ENCODE measurements at regions not wholly inside any gene's neighbourhood (a gene's known extent, or its start where the extent isn't known, plus 50 kb on each side); places are given as distances from the start of the nearest gene placed in this dataset.

DNA sequence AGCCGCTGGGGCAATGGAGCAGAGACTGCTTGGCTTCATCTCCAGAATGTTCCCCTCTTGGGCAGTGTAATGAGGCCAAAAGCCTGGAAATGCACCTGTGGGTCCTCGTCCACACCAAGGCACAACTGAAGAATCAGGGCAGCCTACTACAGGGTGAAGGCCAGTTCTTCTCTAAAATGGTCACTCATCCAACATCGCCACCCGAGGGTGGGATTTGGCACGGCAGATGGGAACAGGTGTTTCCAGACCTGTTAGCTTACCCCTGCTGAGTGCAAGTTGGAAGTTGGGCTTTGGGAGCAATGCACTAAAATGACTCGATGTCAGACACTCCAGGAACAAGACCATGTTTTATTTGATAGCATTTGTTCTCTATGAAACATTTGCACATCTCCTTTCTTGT, 543.7 kb downstream of the NPHP4 start:
- H3K27ac ChIP-seq, result no peak overlapping the region
- ATAC-seq (replicated peaks in 6 of 8), result no peak
- 0 to 89% (median 65%) methylated on average over 1 to 6 of the region's 6 CpGs; no CpG with 5 or more reads in 3 of the 10 experiments for WGBS, 10 experiments
- in situ Hi-C loops (cut with MboI; ENCODE audit: low pct_unique_long_range_greater_than_20kb in 2 of 9, low sequenced_read_pairs in 9 of 9, unreplicated experiment in 9 of 9), result no loop called here
- H3K4me3 ChIP-seq, result no peak overlapping the region
- H3K4me1 ChIP-seq (replicated peaks in 1 of 2), result peaks cover 11 to 14% of the 10 kb centered on the region in 2 donors

DNA sequence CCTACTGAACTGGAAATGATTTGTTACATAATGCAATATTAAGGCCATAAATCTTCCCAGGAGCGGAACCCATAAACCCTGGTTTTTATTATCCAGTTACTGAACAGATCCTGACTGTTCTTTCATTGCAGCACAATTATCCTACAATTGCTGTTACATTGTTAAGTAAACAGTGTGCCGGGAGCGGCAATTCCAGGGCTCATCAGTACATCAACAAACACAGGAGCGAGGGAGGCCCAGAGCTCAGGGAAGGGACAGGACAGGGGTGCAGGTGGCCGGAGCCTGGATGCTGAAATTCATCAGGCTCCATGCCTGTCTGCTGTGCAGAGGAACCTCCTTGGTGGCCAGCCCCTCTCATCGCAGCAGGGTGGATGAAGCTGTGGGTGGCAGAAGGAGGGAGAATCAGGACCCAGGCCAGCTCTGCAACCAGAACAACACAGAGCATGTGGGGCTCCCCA, 544.7 kb downstream of the NPHP4 start:
- Histone ChIP-seq H3K4me3 (no peak overlapping the region), H3K27ac (peak overlapping the region in 1 of 2 donors; percentile 32), H3K4me1 (replicated peaks in 1 of 2) (peaks cover 8 to 11% of the 10 kb centered on the region in 2 donors)
- peak in 5 of 8 experiments; percentile 32 to 84 (median 82) for ATAC-seq (replicated peaks in 6 of 8)
- WGBS, 10 experiments, result 0 to 83% (median 52%) methylated on average over 2 to 6 of the region's 6 CpGs; no CpG with 5 or more reads in 3 of the 10 experiments
- in situ Hi-C loops (cut with MboI; ENCODE audit: low pct_unique_long_range_greater_than_20kb in 2 of 9, low sequenced_read_pairs in 9 of 9, unreplicated experiment in 9 of 9), result no loop called here

DNA sequence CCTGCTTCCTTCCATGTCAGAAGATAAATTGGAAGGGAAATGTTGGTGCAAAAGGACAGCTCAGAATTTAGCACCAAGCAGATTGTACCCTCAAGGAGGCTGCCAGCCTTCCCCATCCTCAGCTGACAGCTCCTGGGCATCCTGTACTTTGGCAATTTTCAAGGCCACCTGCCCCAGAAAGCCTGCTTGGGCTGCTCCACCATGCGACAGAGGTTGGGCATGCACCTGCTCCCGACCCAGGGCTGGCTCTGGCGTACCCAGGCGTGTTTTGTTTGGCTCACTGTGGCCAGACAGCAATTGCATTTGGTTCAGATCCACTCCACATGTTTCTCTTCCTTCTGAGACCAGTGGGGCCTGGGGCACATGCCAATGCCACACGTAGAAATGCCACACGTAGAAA, 547.8 kb downstream of the NPHP4 start:
- in situ Hi-C loops (cut with MboI; ENCODE audit: low pct_unique_long_range_greater_than_20kb in 2 of 9, low sequenced_read_pairs in 9 of 9, unreplicated experiment in 9 of 9), result no loop called here
- no peak overlapping the region for H3K27ac ChIP-seq
- WGBS, 10 experiments, result 11 to 100% (median 60%) methylated on average over 1 to 6 of the region's 6 CpGs; no CpG with 5 or more reads in 3 of the 10 experiments
- ATAC-seq (replicated peaks in 6 of 8), result no peak
- H3K4me3 ChIP-seq, result no peak overlapping the region
- H3K4me1 ChIP-seq (replicated peaks in 1 of 2), result peaks cover 8 to 11% of the 10 kb centered on the region in 2 donors

DNA sequence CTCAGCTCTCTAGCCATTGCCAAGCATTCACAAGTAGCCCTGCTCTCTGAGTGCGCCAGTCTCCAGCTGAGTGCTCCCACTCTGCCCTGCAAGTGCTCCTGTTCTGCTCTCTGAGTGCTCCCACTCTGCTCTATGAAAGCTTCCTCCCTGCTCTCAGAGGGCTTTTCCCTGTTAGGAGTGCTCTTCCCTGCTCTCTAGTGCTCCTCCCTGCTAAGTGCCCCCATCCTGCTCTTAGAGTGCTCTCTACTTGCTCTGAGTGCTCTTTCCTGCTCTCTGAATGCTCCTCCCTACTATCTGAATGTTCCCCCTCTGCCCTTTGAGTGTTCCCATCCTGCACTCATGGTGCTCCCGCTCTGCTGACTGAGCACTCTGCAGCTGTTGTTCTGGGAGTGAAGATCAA, 555.4 kb downstream of the NPHP4 start:
- peaks cover under 1 to 2% of the 10 kb centered on the region in 2 donors for H3K4me1 ChIP-seq (replicated peaks in 1 of 2)
- no peak overlapping the region for H3K4me3 ChIP-seq
- in situ Hi-C loops (cut with MboI; ENCODE audit: low pct_unique_long_range_greater_than_20kb in 2 of 9, low sequenced_read_pairs in 9 of 9, unreplicated experiment in 9 of 9), result no loop called here
- no peak for ATAC-seq (replicated peaks in 6 of 8)
- WGBS, 10 experiments, result 0 to 89% (median 65%) methylated on average over 1 to 2 of the region's 2 CpGs; no CpG with 5 or more reads in 2 of the 10 experiments
- H3K27ac ChIP-seq, result no peak overlapping the region

DNA sequence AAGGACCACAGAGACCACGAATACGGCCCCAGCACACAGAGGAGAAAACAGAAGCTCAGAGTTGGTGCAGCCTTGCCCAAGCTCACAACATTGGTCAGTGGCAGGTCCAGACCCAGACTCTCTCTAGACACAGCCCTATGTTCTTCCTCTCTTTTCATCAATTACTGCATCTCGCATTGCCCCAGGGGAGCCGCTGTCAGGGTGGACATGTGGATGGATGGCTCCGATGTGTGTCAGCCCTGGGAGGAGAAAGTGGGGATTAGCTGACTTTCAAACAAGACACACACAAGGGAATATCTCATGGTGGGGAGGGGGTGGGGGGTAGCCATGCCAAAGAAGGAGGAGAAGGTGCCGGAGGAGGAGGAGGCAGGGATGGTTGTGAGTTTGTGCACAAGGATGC, 556.8 kb downstream of the NPHP4 start:
- peaks cover 13 to 14% of the 10 kb centered on the region in 2 donors for H3K4me1 ChIP-seq (replicated peaks in 1 of 2)
- ATAC-seq (replicated peaks in 6 of 8), result no peak
- 15 to 92% (median 76%) methylated on average over 2 to 5 of the region's 6 CpGs; no CpG with 5 or more reads in 4 of the 10 experiments for WGBS, 10 experiments
- no peak overlapping the region for H3K27ac ChIP-seq
- in situ Hi-C loops (cut with MboI; ENCODE audit: low pct_unique_long_range_greater_than_20kb in 2 of 9, low sequenced_read_pairs in 9 of 9, unreplicated experiment in 9 of 9), result no loop called here
- H3K4me3 ChIP-seq, result no peak overlapping the region

DNA sequence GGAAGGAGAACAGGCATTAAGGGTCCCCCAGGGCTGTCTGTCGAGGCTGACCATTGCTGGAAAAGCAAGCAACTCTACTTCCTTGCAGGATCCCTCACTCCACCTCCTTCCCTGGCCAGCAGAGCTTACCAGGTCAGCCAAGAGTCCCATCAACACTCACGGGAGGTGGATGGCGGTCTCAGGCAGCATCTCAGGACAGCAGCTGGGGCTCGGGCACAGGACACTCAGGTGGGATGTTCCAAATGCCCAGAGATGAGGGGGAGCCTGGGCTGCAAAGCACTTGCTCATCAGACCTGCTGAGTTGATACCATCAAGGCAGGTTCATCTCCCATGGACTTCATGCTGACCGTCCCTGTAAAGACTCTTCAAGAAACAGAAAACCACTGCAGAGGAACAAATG, 559.8 kb downstream of the NPHP4 start:
- no peak overlapping the region for H3K4me3 ChIP-seq
- 6 to 80% (median 67%) methylated on average over 1 to 3 of the region's 5 CpGs; no CpG with 5 or more reads in 4 of the 10 experiments for WGBS, 10 experiments
- no peak overlapping the region for H3K27ac ChIP-seq
- ATAC-seq (replicated peaks in 6 of 8), result no peak
- in situ Hi-C loops (cut with MboI; ENCODE audit: low pct_unique_long_range_greater_than_20kb in 2 of 9, low sequenced_read_pairs in 9 of 9, unreplicated experiment in 9 of 9), result no loop called here
- peaks cover 16 to 29% of the 10 kb centered on the region in 2 donors for H3K4me1 ChIP-seq (replicated peaks in 1 of 2)

DNA sequence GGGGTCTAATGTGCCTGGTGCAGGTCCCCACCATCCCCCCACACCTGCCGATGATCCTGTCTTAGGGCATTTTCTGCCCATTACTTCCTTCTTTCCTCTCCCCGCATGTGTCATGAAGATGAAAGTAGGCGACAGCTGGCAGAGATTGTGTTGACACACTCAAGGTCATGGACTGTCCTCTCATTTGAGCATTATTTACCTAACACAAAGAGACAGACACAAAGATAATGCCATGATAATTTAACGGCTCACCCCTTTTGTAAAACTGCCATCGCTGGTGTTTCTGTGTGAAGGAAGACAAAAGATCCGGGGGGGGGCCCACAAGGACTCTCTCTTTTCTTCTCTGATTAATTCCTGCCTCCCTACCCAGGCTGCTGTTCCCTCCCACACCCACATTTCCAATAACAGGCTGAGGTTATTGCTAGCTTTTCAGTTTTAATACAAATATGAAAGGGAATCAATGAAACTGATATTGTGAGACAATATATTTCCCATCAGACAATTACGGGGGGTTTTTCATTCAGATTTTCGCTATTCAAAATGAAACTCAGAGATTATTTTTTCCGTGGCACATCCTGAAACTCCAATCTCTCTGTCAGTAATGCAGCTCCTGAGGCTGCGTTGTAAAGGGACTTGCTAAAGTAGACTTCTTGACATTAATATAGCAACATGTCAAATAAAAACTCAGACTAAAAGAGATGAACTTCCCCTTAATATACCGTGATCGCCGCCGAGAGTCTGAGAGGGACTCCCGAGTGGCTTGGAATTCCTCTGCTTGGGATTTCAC, 561.1 kb downstream of the NPHP4 start:
- Histone ChIP-seq H3K4me1 (replicated peaks in 1 of 2) (peaks cover 16 to 29% of the 10 kb centered on the region in 2 donors), H3K27ac (no peak overlapping the region), H3K4me3 (no peak overlapping the region)
- in situ Hi-C loops (cut with MboI; ENCODE audit: low pct_unique_long_range_greater_than_20kb in 2 of 9, low sequenced_read_pairs in 9 of 9, unreplicated experiment in 9 of 9), result no loop called here
- ATAC-seq (replicated peaks in 6 of 8), result peak in 5 of 8 experiments; percentile 63 to 83 (median 78)
- 0 to 85% (median 36%) methylated on average over 2 to 15 of the region's 15 CpGs for WGBS, 10 experiments

DNA sequence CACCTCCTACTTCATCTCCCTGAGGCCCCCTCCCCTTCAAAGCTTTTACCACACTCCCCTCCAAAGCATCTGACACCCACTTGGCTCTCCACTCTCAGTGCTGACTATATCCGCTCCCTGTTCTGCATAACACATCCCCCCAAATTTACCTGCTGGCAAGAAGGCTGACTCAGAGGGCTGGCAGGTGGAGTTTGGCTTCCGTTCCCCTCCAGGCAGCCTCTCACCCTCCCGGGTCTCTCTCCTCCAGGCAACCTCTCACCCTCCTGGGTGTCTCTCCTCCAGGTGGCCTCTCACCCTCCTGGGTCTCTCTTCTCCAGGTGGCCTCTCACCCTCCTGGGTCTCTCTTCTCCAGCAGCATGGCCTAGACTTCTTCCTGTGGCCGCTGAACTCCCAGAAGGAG, 562.1 kb downstream of the NPHP4 start:
- peaks cover 25 to 38% of the 10 kb centered on the region in 2 donors for H3K4me1 ChIP-seq (replicated peaks in 1 of 2)
- no peak overlapping the region for H3K4me3 ChIP-seq
- in situ Hi-C loops (cut with MboI; ENCODE audit: low pct_unique_long_range_greater_than_20kb in 2 of 9, low sequenced_read_pairs in 9 of 9, unreplicated experiment in 9 of 9), result no loop called here
- ATAC-seq (replicated peaks in 6 of 8), result no peak
- no peak overlapping the region for H3K27ac ChIP-seq
- WGBS, 10 experiments, result 25 to 100% (median 66%) methylated on average over 1 to 4 of the region's 4 CpGs; no CpG with 5 or more reads in 5 of the 10 experiments

DNA sequence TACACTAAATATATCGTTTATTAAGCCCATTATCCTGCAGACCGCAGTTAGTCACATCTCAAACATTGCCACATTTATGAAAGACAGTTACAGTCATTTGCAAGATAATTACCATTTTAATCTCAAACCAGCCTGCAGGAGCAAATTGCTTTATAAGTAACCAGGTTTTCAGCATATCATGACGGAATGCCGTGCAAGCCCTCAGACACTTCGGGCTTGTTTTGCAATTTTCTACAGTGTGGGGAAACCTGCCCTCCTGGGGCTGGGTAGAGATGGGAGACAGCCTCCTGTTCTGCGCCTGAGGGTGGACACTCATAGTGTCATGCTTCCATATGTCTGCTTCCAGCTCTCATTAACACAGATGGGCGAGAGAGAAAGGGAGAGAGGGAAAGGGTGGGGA, 563.9 kb downstream of the NPHP4 start:
- Histone ChIP-seq H3K4me3 (no peak overlapping the region), H3K27ac (no peak overlapping the region), H3K4me1 (replicated peaks in 1 of 2) (peaks cover 43 to 55% of the 10 kb centered on the region in 2 donors)
- in situ Hi-C loops (cut with MboI; ENCODE audit: low pct_unique_long_range_greater_than_20kb in 2 of 9, low sequenced_read_pairs in 9 of 9, unreplicated experiment in 9 of 9), result no loop called here
- ATAC-seq (replicated peaks in 6 of 8), result peak in 4 of 8 experiments; percentile 17 to 61 (median 32)
- 0 to 50% (median 37%) methylated on average over 1 to 7 of the region's 7 CpGs; no CpG with 5 or more reads in 3 of the 10 experiments for WGBS, 10 experiments

DNA sequence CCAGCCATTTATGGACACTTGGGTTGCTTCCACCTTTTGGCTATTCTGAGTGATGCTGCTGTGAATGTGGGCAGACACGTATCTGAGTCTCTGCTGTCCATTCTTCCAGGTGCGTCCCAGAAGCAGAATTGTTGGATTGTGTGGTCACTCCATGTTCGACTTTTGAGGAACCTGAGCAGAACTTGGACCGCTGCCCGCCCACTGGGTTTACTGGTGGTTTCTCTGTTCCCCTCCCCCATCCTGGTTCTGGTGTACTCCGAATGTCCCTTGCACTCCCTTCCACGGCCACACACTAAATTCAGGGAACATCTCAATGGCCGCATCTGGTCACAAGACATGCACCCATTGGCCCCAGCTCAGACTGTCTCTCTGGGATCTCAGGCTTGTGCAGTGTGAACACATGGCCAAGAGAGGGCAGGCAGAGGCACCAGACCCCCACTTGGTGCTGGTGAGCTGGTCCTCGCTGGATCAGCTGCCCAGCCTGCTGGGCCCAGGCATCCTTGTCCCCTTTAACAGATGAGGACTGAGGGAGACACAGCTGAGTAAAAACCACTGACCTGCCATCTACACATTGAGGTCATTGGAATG, 565.1 kb downstream of the NPHP4 start:
- Histone ChIP-seq H3K4me3 (no peak overlapping the region), H3K27ac (no peak overlapping the region), H3K4me1 (replicated peaks in 1 of 2) (peaks cover 49 to 60% of the 10 kb centered on the region in 2 donors)
- in situ Hi-C loops (cut with MboI; ENCODE audit: low pct_unique_long_range_greater_than_20kb in 2 of 9, low sequenced_read_pairs in 9 of 9, unreplicated experiment in 9 of 9), result no loop called here
- WGBS, 10 experiments, result 26 to 100% (median 69%) methylated on average over 1 to 8 of the region's 9 CpGs; no CpG with 5 or more reads in 1 of the 10 experiments
- ATAC-seq (replicated peaks in 6 of 8), result no peak

DNA sequence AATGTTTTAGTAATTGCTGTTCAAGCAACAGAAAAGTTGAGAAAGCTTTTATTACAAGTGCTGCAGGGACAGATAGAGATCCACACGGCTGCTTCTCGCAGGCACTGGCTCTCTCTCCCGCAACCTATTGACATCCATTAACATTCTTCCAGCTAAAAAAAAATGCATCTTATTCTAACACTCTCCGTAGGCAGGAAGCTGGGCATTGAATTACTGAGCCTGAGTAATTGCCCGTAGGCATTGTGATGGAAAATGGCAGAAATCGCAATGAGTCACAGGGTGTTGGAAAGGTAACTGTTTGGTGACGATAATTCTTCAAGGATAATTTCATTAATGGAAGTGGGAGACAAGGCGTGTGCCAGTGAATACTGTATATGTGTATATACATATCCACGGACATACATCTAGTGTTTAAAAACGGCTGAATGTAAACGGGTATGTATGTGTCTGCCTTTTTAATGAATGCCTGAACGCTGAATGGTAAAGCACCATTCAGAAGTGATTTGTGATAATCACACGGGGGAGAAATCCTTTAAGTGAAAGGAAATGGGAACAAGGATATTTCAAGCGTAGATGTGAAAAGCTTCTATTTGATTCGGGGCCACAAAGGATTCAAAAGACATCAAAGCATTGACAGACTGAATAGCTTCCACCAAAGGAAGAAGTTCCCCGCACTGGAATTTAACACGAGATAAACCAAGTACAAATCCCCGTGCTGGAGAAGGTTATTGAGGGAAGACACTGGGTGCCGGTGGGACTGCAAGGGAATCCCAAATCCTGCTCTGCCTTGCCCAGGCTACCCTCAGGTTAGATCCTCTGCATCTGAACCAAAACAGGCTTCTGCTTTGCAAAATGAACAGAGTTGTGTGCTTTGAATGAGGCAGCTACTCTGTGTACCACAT, 567.2 kb downstream of the NPHP4 start:
- in situ Hi-C loops (cut with MboI; ENCODE audit: low pct_unique_long_range_greater_than_20kb in 2 of 9, low sequenced_read_pairs in 9 of 9, unreplicated experiment in 9 of 9), result no loop called here
- H3K4me1 ChIP-seq (replicated peaks in 1 of 2), result peaks cover 36 to 45% of the 10 kb centered on the region in 2 donors
- H3K4me3 ChIP-seq, result peak overlapping the region in 2 of 5 donors; percentile 5 to 11
- H3K27ac ChIP-seq, result peak overlapping the region in 1 of 2 donors; percentile 26
- ATAC-seq (replicated peaks in 6 of 8), result peak in 6 of 8 experiments; percentile 69 to 85 (median 80)
- WGBS, 10 experiments, result 2 to 44% (median 17%) methylated on average over 6 to 19 of the region's 19 CpGs

DNA sequence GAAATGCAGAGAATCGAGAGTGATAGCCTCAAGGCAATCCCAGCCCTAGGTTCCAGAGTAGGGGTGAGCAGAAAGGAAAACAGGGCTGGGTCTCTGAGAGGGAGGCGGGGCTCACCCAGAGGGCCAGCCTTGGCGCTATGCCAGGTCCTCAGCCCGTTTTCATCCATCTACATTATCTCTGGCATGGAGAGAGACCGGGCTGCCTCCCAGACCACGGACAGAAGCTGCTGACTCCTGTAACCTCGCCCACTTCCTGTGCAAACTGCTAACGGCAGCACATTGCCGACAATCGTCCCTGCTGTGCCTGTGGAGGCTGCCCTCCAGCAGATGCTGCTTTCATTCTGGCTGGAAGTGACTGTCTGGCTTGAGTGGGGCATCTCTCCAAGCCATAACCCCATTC, 569.1 kb downstream of the NPHP4 start:
- WGBS, 10 experiments, result 0 to 53% (median 38%) methylated on average over 2 to 9 of the region's 10 CpGs; no CpG with 5 or more reads in 3 of the 10 experiments
- no peak overlapping the region for H3K27ac ChIP-seq
- in situ Hi-C loops (cut with MboI; ENCODE audit: low pct_unique_long_range_greater_than_20kb in 2 of 9, low sequenced_read_pairs in 9 of 9, unreplicated experiment in 9 of 9), result no loop called here
- peaks cover 33 to 34% of the 10 kb centered on the region in 2 donors for H3K4me1 ChIP-seq (replicated peaks in 1 of 2)
- peak in 6 of 8 experiments; percentile 16 to 67 (median 56) for ATAC-seq (replicated peaks in 6 of 8)
- no peak overlapping the region for H3K4me3 ChIP-seq
